Tibial nerve (tissue), 4 donors: ENCODE measurements at regions not wholly inside any gene's neighbourhood (a gene's known extent, or its start where the extent isn't known, plus 50 kb on each side); places are given as distances from the start of the nearest gene placed in this dataset.

Experiments
- CTCF ChIP-seq, 5 experiments: fragments of 200-600 bp in 3 of 5; fragments of 450-650 bp in 2 of 5; sonication (generic) in 3 of 5; IDR thresholded peaks; one replicate each; pipeline ENCODE4 v1.5.1; 2016 to 2019; ENCODE audit warnings: antibody characterized with exemption in 5 of 5, mild to moderate bottlenecking in 3 of 5, moderate library complexity in 2 of 5
- EP300 ChIP-seq, 2 donors: sonication (generic); formaldehyde crosslinking; IDR thresholded peaks; one replicate each; pipeline ENCODE4 v1.6.1; 2017; ENCODE audit warnings: antibody characterized with exemption in 2 of 2, mild to moderate bottlenecking in 1 of 2

DNA sequence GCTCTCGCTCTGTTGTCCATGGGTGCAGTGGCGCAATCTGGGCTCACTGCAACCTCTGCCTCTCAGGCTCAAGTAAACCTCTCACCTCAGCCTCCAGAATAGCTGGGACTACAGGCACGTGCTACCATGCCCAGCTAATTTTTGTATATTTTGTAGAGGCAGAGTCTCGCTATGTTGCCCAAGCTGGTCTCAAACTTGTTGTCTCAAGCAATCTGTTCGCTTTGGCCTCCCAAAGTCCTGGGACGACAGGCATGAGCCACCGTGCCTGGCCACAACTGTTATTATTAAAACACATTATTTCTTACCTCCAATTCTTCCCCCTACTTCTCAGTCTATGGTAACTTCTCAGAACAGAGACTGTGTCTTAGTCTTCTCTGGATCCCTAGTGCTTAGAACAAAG lies 143.3 kb downstream of the DICER1 start:
- no peak for TF ChIP-seq CTCF (IDR thresholded peaks at IDR 0.05)
- TF ChIP-seq EP300 (IDR thresholded peaks at IDR 0.05) = no peak
